GM23338 (cell line): ENCODE measurements at regions not wholly inside any gene's neighbourhood (a gene's known extent, or its start where the extent isn't known, plus 50 kb on each side); places are given as distances from the start of the nearest gene placed in this dataset.

ENCODE experiments used
- ATAC-seq: fragments of 200-7000 bp; cut with Tn5 transposase; 3 replicates; pipeline ENCODE4 v1.9.1; 2020
- DNase-seq: peaks from one replicate; pipeline ENCODE4 v3.0.0-alpha.2; 2015; ENCODE audit warnings: low spot score
- H2AFZ ChIP-seq: fragments of 200-600 bp; sonication (generic); 2 replicates; pipeline ENCODE4 v1.8.0; 2016; ENCODE audit warnings: antibody characterized with exemption, mild to moderate bottlenecking, moderate library complexity
- H3F3A ChIP-seq: fragments of 200-600 bp; sonication (generic); replicated peaks from 2 replicates; pipeline ENCODE4 v1.8.0; 2017; ENCODE audit warnings: antibody characterized with exemption, mixed run types, low read depth
- H3K27ac ChIP-seq: fragments of 200-600 bp; sonication (generic); 2 replicates; pipeline ENCODE4 v1.6.1; 2016; ENCODE audit warnings: low read depth
- H3K27me3 ChIP-seq: fragments of 200-600 bp; sonication (generic); 2 replicates; pipeline ENCODE4 v1.8.0; 2016; ENCODE audit warnings: mild to moderate bottlenecking, mixed run types, moderate library complexity; ENCODE audit not compliant: insufficient read depth
- H3K36me3 ChIP-seq: fragments of 200-600 bp; sonication (generic); 2 replicates; pipeline ENCODE4 v1.8.0; 2016; ENCODE audit warnings: mild to moderate bottlenecking; ENCODE audit not compliant: insufficient read depth
- H3K4me1 ChIP-seq: fragments of 200-600 bp; sonication (generic); 2 replicates; pipeline ENCODE4 v1.8.0; 2016; ENCODE audit warnings: mild to moderate bottlenecking, moderate library complexity; ENCODE audit not compliant: insufficient read depth
- H3K4me2 ChIP-seq: fragments of 200-600 bp; sonication (generic); 2 replicates; pipeline ENCODE4 v1.7.1; 2017; ENCODE audit warnings: mixed run types
- H3K4me3 ChIP-seq: fragments of 200-600 bp; sonication (generic); 2 replicates; pipeline ENCODE4 v1.6.1; 2016; ENCODE audit warnings: mixed run types
- H3K79me2 ChIP-seq: fragments of 200-600 bp; sonication (generic); replicated peaks from 2 replicates; pipeline ENCODE4 v1.8.0; 2017; ENCODE audit warnings: mild to moderate bottlenecking; ENCODE audit not compliant: insufficient read depth
- H3K9me2 ChIP-seq: fragments of 200-600 bp; sonication (generic); 2 replicates; pipeline ENCODE4 v1.8.0; 2017; ENCODE audit not compliant: insufficient read depth
- H4K20me1 ChIP-seq: fragments of 200-600 bp; sonication (generic); replicated peaks from 2 replicates; pipeline ENCODE4 v1.8.0; 2017; ENCODE audit warnings: mild to moderate bottlenecking; ENCODE audit not compliant: insufficient read depth
- H3K27ac Mint-ChIP-seq: 2 replicates; pipeline ENCODE4 v1.8.0; 2020; ENCODE audit warnings: inconsistent platforms, mild to moderate bottlenecking, moderate library complexity, mixed read lengths
- H3K27me3 Mint-ChIP-seq: 3 replicates; pipeline ENCODE4 v1.8.0; 2022; ENCODE audit warnings: low read depth, mild to moderate bottlenecking, moderate library complexity, mixed read lengths, inconsistent platforms; ENCODE audit not compliant: insufficient read depth, poor library complexity
- H3K36me3 Mint-ChIP-seq: 3 replicates; pipeline ENCODE4 v1.8.0; 2021; ENCODE audit warnings: low read depth, mild to moderate bottlenecking, inconsistent platforms, moderate library complexity, mixed read lengths
- H3K4me1 Mint-ChIP-seq: 3 replicates; pipeline ENCODE4 v1.8.0; 2020; ENCODE audit warnings: mild to moderate bottlenecking, inconsistent platforms, mixed read lengths
- H3K4me3 Mint-ChIP-seq: 3 replicates; pipeline ENCODE4 v1.8.0; 2021; ENCODE audit warnings: moderate library complexity, mild to moderate bottlenecking, inconsistent platforms, mixed read lengths
- H3K9me3 Mint-ChIP-seq: 3 replicates; pipeline ENCODE4 v1.8.0; 2020; ENCODE audit warnings: moderate library complexity, mild to moderate bottlenecking, inconsistent platforms, mixed read lengths
- CREB1 ChIP-seq: fragments of 250-450 bp; sonication (Bioruptor Pico); IDR thresholded peaks from 2 replicates; pipeline ENCODE4 v1.5.0; 2020; ENCODE audit warnings: low read depth, mild to moderate bottlenecking, moderate library complexity
- ETS1 ChIP-seq: IDR thresholded peaks from 2 replicates; pipeline ENCODE4 v1.6.1; 2016; ENCODE audit warnings: antibody characterized with exemption
- EZH2 ChIP-seq: fragments of 200-600 bp; sonication (generic); IDR thresholded peaks from one replicate; pipeline ENCODE4 v1.8.0; 2017; ENCODE audit warnings: antibody characterized with exemption, mild to moderate bottlenecking, low read depth; ENCODE audit not compliant: unreplicated experiment
- EZH2phosphoT487 ChIP-seq: fragments of 200-600 bp; sonication (generic); IDR thresholded peaks from one replicate; pipeline ENCODE4 v1.8.1; 2018; ENCODE audit warnings: antibody characterized with exemption; ENCODE audit not compliant: unreplicated experiment
- NANOG ChIP-seq: IDR thresholded peaks from 2 replicates; pipeline ENCODE4 v1.6.1; 2016; ENCODE audit warnings: antibody characterized with exemption, borderline replicate concordance
- ZNF114 ChIP-seq: fragments of 250-450 bp; sonication (Bioruptor Pico); IDR thresholded peaks from 2 replicates; pipeline ENCODE4 v1.5.0; 2020; ENCODE audit warnings: mild to moderate bottlenecking, moderate library complexity
- ZNF331 ChIP-seq: fragments of 250-450 bp; sonication (Bioruptor Pico); IDR thresholded peaks from 2 replicates; pipeline ENCODE4 v1.5.0; 2020; ENCODE audit warnings: low read depth, mild to moderate bottlenecking, moderate library complexity

GRCh38 chr3:124444075-124444474 is 286.2 kb upstream of the UMPS start:
- Mint-ChIP-seq H3K27me3 (peaks cover 3% of the 10 kb centered on the region), H3K36me3 (no peaks in the 10 kb centered on the region), H3K9me3 (no peaks in the 10 kb centered on the region), H3K27ac (no peak overlapping the region), H3K4me1 (peaks cover 21% of the 10 kb centered on the region), H3K4me3 (no peak overlapping the region)
- DNase-seq (no peak), ATAC-seq (no peak)
- H3K36me3 ChIP-seq, result no peaks in the 10 kb centered on the region
- H3K27ac ChIP-seq, result no peak overlapping the region
- H3K79me2 ChIP-seq, result no peaks in the 10 kb centered on the region
- no peak overlapping the region for H3K4me3 ChIP-seq
- no peaks in the 10 kb centered on the region for H3K27me3 ChIP-seq
- no peaks in the 10 kb centered on the region for H3K9me2 ChIP-seq
- no peak overlapping the region for H2AFZ ChIP-seq
- H4K20me1 ChIP-seq, result no peaks in the 10 kb centered on the region
- H3K4me2 ChIP-seq, result no peak overlapping the region
- H3K4me1 ChIP-seq, result peaks cover 18% of the 10 kb centered on the region
- H3F3A ChIP-seq, result no peaks in the 10 kb centered on the region
- TF ChIP-seq ZNF114 (CRISPR knock-in tag) (no peak), ZNF331 (CRISPR knock-in tag) (no peak), NANOG (no peak), CREB1 (CRISPR knock-in tag) (no peak), ETS1 (no peak)

DNA sequence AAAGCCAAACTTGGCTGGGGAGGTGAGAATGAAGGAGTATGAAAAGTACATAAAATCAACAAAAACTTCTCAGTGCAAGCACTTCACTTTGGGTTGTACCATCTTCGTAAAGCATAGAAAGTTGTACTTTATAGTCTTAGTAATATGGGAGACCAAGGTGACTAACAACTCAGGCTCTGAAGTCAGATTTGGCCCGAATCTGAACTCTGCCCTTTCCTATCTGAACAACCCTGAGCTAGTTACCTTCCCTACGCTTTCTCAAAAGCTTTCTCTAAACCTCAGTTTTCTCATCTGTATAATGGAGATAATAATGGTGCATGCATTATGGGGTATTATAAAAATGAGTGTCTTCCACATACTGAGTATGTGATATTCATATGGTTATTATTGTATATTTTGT is 285.4 kb upstream of the UMPS start:
- H3K9me2 ChIP-seq, result no peaks in the 10 kb centered on the region
- DNase-seq (no peak), ATAC-seq (no peak)
- Mint-ChIP-seq H3K9me3 (no peaks in the 10 kb centered on the region), H3K27me3 (peaks cover 2% of the 10 kb centered on the region), H3K4me3 (no peak overlapping the region), H3K36me3 (no peaks in the 10 kb centered on the region), H3K4me1 (peaks cover 14% of the 10 kb centered on the region), H3K27ac (no peak overlapping the region)
- H3K79me2 ChIP-seq, result no peaks in the 10 kb centered on the region
- no peak for TF ChIP-seq EZH2
- no peak for TF ChIP-seq EZH2phosphoT487
- H4K20me1 ChIP-seq, result no peaks in the 10 kb centered on the region
- no peaks in the 10 kb centered on the region for H3K27me3 ChIP-seq
- no peak overlapping the region for H3K27ac ChIP-seq
- H3K4me3 ChIP-seq, result no peak overlapping the region
- no peaks in the 10 kb centered on the region for H3F3A ChIP-seq
- H3K4me2 ChIP-seq, result no peak overlapping the region
- H3K4me1 ChIP-seq, result peaks cover 10% of the 10 kb centered on the region
- H2AFZ ChIP-seq, result no peak overlapping the region
- no peaks in the 10 kb centered on the region for H3K36me3 ChIP-seq

GRCh38 chr3:124447845-124448244 is 282.4 kb upstream of the UMPS start:
- Mint-ChIP-seq H3K4me3 (no peak overlapping the region), H3K27me3 (peaks cover 2% of the 10 kb centered on the region), H3K9me3 (no peaks in the 10 kb centered on the region), H3K27ac (no peak overlapping the region), H3K36me3 (no peaks in the 10 kb centered on the region), H3K4me1 (no peaks in the 10 kb centered on the region; the same call in 2 of the 3 replicates)
- no peak for DNase-seq
- TF ChIP-seq ZNF114 (CRISPR knock-in tag), result no peak
- Histone ChIP-seq H3F3A (no peaks in the 10 kb centered on the region), H3K4me2 (no peak overlapping the region), H3K4me1 (no peaks in the 10 kb centered on the region), H4K20me1 (no peaks in the 10 kb centered on the region), H3K4me3 (no peak overlapping the region), H3K9me2 (no peaks in the 10 kb centered on the region), H3K27ac (no peak overlapping the region), H3K27me3 (no peaks in the 10 kb centered on the region), H3K36me3 (no peaks in the 10 kb centered on the region), H3K79me2 (no peaks in the 10 kb centered on the region), H2AFZ (no peak overlapping the region)
- no peak for ATAC-seq
